Loucy (cell line): ENCODE measurements at regions not wholly inside any gene's neighbourhood (a gene's known extent, or its start where the extent isn't known, plus 50 kb on each side); places are given as distances from the start of the nearest gene placed in this dataset.

Source experiments
- CTCF ChIP-seq: fragments of 200-600 bp; sonication (generic); conservative IDR thresholded peaks from 2 replicates; pipeline ENCODE4 v1.5.1; 2014; ENCODE audit warnings: mild to moderate bottlenecking, antibody characterized with exemption, low read length
- EZH2phosphoT487 ChIP-seq: fragments of 200-600 bp; IDR thresholded peaks from 2 replicates; pipeline ENCODE4 v1.6.1; 2018; ENCODE audit warnings: antibody characterized with exemption, mild to moderate bottlenecking, moderate library complexity, borderline replicate concordance

GRCh38 chr11:23166376-23166775 is 306.1 kb upstream of the CCDC179 start:
- TF ChIP-seq CTCF (no peak), EZH2phosphoT487 (no peak)
